ENCODE measurements at regions not wholly inside any gene's neighbourhood (a gene's known extent, or its start where the extent isn't known, plus 50 kb on each side); places are given as distances from the start of the nearest gene placed in this dataset. TPM values are rescaled to one million over a fixed set of nuclear protein-coding genes. Genes with fewer than 3 reads are reported as not detected.

DNA sequence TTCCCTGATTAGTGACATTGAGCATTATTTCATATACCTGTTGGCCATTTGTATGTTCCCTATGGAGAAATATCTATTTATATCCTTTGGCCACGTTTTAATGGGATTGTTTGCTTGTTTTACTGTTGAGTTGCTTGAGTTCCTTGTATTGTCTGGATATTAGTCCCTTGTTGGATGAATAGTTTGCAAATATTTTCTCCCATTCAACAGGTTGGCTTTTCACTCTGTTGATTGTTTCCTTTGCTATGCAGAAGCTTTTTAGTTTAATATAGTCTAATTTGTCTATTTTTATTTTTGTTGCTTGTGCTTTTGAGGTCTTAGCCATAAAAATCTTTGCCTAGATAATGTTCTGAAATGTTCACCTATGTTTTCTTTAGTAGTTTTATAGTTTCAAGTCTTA, 60.2 kb upstream of the HUWE1 start:
- no peak overlapping the region for H2AFZ ChIP-seq (ENCODE audit: low read length)
- no peaks in the 10 kb centered on the region for H3K9me2 ChIP-seq (replicated peaks; ENCODE audit: insufficient read depth, low read length)
- H3K27ac ChIP-seq (ENCODE audit: low read length), result no peak overlapping the region
- no peaks in the 10 kb centered on the region for H4K20me1 ChIP-seq (ENCODE audit: insufficient read depth, low read depth, low read length)
- H3K27me3 ChIP-seq (ENCODE audit: low read length), result no peaks in the 10 kb centered on the region
- H3K9ac ChIP-seq (ENCODE audit: low read length), result no peak overlapping the region
- H3K4me2 ChIP-seq (ENCODE audit: low read depth, low read length, poor library complexity, severe bottlenecking), result no peak overlapping the region
- H3K4me1 ChIP-seq (ENCODE audit: low read length), result no peaks in the 10 kb centered on the region
- H3K9me3 ChIP-seq (ENCODE audit: low read length), result no peaks in the 10 kb centered on the region
- no peak overlapping the region for H3K4me3 ChIP-seq (ENCODE audit: low read length)
- DNase-seq, result no peak
- no peaks in the 10 kb centered on the region for H3K36me3 ChIP-seq (ENCODE audit: insufficient read depth, low read length)
- H3K79me2 ChIP-seq (ENCODE audit: low read length), result no peaks in the 10 kb centered on the region

- DNase-seq, result no peak
- H3K9me3 ChIP-seq (ENCODE audit: low read length), result no peaks in the 10 kb centered on the region
- H4K20me1 ChIP-seq (ENCODE audit: insufficient read depth, low read depth, low read length), result no peaks in the 10 kb centered on the region
- no peaks in the 10 kb centered on the region for H3K79me2 ChIP-seq (ENCODE audit: low read length)
- no peaks in the 10 kb centered on the region for H3K36me3 ChIP-seq (ENCODE audit: insufficient read depth, low read length)
- H2AFZ ChIP-seq (ENCODE audit: low read length), result no peak overlapping the region
- H3K4me1 ChIP-seq (ENCODE audit: low read length), result no peaks in the 10 kb centered on the region
- H3K27ac ChIP-seq (ENCODE audit: low read length), result no peak overlapping the region
- H3K4me2 ChIP-seq (ENCODE audit: low read depth, low read length, poor library complexity, severe bottlenecking), result no peak overlapping the region
- no peaks in the 10 kb centered on the region for H3K27me3 ChIP-seq (ENCODE audit: low read length)
- H3K9me2 ChIP-seq (replicated peaks; ENCODE audit: insufficient read depth, low read length), result no peaks in the 10 kb centered on the region
- no peak overlapping the region for H3K4me3 ChIP-seq (ENCODE audit: low read length)
- no peak overlapping the region for H3K9ac ChIP-seq (ENCODE audit: low read length)
Measured at GRCh38 chrX:53743244-53743643, 56.7 kb upstream of the HUWE1 start.

DNA sequence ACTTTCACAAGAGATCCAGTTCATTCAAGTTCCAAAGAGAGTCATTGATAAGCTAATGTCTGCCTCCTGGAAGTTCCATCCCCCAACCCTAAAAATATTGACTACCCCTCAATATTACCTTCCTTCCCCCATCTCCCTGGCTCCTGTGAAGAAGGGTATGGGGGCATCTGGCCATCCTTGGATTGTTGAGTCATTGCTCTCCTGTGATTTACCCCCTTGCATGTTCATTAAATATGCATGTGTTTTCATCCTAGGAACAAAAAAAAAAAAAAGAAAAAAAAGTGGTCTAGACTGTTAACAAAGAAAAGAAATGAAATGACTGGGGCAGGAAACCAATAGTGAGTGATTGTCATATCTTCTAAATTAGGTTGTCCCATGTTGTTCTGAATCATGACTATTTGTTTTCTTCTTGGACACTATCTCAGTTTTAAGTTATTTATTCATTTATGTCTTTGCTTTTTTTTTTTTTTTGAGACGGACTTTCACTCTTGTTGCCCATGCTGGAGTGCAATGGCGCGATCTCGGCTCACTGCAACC, 51.9 kb upstream of the HUWE1 start:
- H3K4me1 ChIP-seq (ENCODE audit: low read length), result no peaks in the 10 kb centered on the region
- H3K9ac ChIP-seq (ENCODE audit: low read length), result no peak overlapping the region
- H3K9me3 ChIP-seq (ENCODE audit: low read length), result no peaks in the 10 kb centered on the region
- H3K36me3 ChIP-seq (ENCODE audit: insufficient read depth, low read length), result no peaks in the 10 kb centered on the region
- H4K20me1 ChIP-seq (ENCODE audit: insufficient read depth, low read depth, low read length), result no peaks in the 10 kb centered on the region
- no peak for DNase-seq
- no peak overlapping the region for H3K4me3 ChIP-seq (ENCODE audit: low read length)
- no peak overlapping the region for H3K27ac ChIP-seq (ENCODE audit: low read length)
- H3K79me2 ChIP-seq (ENCODE audit: low read length), result no peaks in the 10 kb centered on the region
- H2AFZ ChIP-seq (ENCODE audit: low read length), result no peak overlapping the region
- no peak overlapping the region for H3K4me2 ChIP-seq (ENCODE audit: low read depth, low read length, poor library complexity, severe bottlenecking)
- H3K27me3 ChIP-seq (ENCODE audit: low read length), result no peaks in the 10 kb centered on the region
- H3K9me2 ChIP-seq (replicated peaks; ENCODE audit: insufficient read depth, low read length), result no peaks in the 10 kb centered on the region

Small RNA genes in the stretch of these regions (small RNA-seq; reads per million reads assigned to genes)
- gene BX323845.1, result not detected
- not detected for gene BX323845.2

Data from Karpas-422 (cell line).